Neural crest cell (in vitro differentiated cells): ENCODE measurements at regions not wholly inside any gene's neighbourhood (a gene's known extent, or its start where the extent isn't known, plus 50 kb on each side); places are given as distances from the start of the nearest gene placed in this dataset.

Experiments
- DNase-seq: peaks from one replicate; pipeline ENCODE4 v3.0.0; 2021; ENCODE audit warnings: low read depth, mixed read lengths, low spot score
- H3K27ac Mint-ChIP-seq: one replicate; pipeline ENCODE4 v1.8.0; 2021; ENCODE audit warnings: mild to moderate bottlenecking, mixed read lengths; ENCODE audit not compliant: unreplicated experiment
- H3K27me3 Mint-ChIP-seq: 2 replicates; pipeline ENCODE4 v1.8.0; 2021; ENCODE audit warnings: low read depth, mild to moderate bottlenecking, mixed read lengths
- H3K36me3 Mint-ChIP-seq: 2 replicates; pipeline ENCODE4 v1.8.0; 2021; ENCODE audit warnings: low read depth, mild to moderate bottlenecking, mixed read lengths
- H3K4me1 Mint-ChIP-seq: 2 replicates; pipeline ENCODE4 v1.8.0; 2021; ENCODE audit warnings: mixed read lengths
- H3K4me3 Mint-ChIP-seq: one replicate; pipeline ENCODE4 v1.8.0; 2021; ENCODE audit warnings: mild to moderate bottlenecking, mixed read lengths
- H3K9me3 Mint-ChIP-seq: 2 replicates; pipeline ENCODE4 v1.8.0; 2021; ENCODE audit warnings: mixed read lengths
- CTCF ChIP-seq: fragments of 200-600 bp; sonication (generic); conservative IDR thresholded peaks from 2 replicates; pipeline ENCODE4 v1.5.0; 2021; ENCODE audit warnings: antibody characterized with exemption, mild to moderate bottlenecking

GRCh38 chr6:45772886-45773495 is 242.7 kb downstream of the CLIC5 start:
- Mint-ChIP-seq H3K27ac (no peak overlapping the region), H3K9me3 (peaks cover 6% of the 10 kb centered on the region), H3K36me3 (no peaks in the 10 kb centered on the region), H3K27me3 (no peaks in the 10 kb centered on the region), H3K4me1 (no peaks in the 10 kb centered on the region), H3K4me3 (no peak overlapping the region)
- TF ChIP-seq CTCF, result no peak
- no peak for DNase-seq

- peaks cover 7% of the 10 kb centered on the region for H3K9me3 Mint-ChIP-seq
- DNase-seq, result no peak
- no peak for TF ChIP-seq CTCF
- H3K27ac Mint-ChIP-seq, result no peak overlapping the region
- H3K27me3 Mint-ChIP-seq, result no peaks in the 10 kb centered on the region
- no peaks in the 10 kb centered on the region for H3K4me1 Mint-ChIP-seq
- H3K36me3 Mint-ChIP-seq, result peaks cover 3% of the 10 kb centered on the region
- H3K4me3 Mint-ChIP-seq, result no peak overlapping the region
Observed at GRCh38 chr6:45772051-45772450, 243.6 kb downstream of the CLIC5 start.

DNA sequence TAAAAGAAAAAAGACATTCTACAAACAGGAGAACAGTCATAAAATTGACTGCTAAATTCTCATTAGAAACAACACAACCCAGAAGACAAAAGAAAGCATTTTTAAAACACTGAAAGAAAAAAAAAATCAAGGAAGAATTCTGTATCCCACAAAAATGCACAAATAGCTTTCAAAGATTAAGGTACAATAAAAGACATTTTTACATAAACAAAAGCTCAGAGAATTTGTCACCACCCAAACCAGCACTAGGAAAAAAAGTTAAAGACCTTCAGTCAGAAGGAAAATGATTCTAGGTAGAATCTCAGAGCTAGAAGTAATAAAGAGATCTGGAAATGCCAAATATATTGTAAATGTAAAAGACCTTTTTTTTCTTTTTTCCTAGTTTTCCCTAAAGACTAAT is 252.4 kb downstream of the CLIC5 start:
- Mint-ChIP-seq H3K27ac (no peak overlapping the region), H3K4me3 (no peak overlapping the region), H3K36me3 (peaks cover 3% of the 10 kb centered on the region), H3K9me3 (peaks cover 22% of the 10 kb centered on the region), H3K27me3 (no peaks in the 10 kb centered on the region), H3K4me1 (no peaks in the 10 kb centered on the region)
- no peak for DNase-seq
- no peak for TF ChIP-seq CTCF

DNA sequence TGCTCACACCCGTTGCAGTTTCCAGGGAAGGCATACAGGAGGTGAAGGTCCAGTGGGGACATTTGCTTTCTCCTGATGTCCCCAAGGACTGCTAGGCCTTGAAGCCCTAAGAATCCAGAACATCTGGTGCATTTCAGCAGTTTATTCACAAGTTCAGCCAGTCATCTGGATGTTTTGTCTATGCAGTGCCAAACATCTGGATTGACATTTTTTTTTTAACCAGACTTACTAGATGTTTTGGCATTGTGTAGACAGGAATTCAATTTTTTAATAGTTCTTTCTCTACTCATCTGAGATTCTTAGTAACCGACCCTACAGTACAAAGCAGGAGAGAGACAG is 256.2 kb downstream of the CLIC5 start:
- no peak for DNase-seq
- no peak for TF ChIP-seq CTCF
- H3K36me3 Mint-ChIP-seq, result no peaks in the 10 kb centered on the region
- no peak overlapping the region for H3K4me3 Mint-ChIP-seq
- no peaks in the 10 kb centered on the region for H3K27me3 Mint-ChIP-seq
- peaks cover 6% of the 10 kb centered on the region for H3K9me3 Mint-ChIP-seq
- no peak overlapping the region for H3K27ac Mint-ChIP-seq
- H3K4me1 Mint-ChIP-seq, result no peaks in the 10 kb centered on the region

GRCh38 chr6:45758787-45759471 is 256.7 kb downstream of the CLIC5 start:
- no peak for TF ChIP-seq CTCF
- no peaks in the 10 kb centered on the region for H3K36me3 Mint-ChIP-seq
- H3K27me3 Mint-ChIP-seq, result no peaks in the 10 kb centered on the region
- peaks cover 6% of the 10 kb centered on the region for H3K9me3 Mint-ChIP-seq
- no peak overlapping the region for H3K27ac Mint-ChIP-seq
- no peaks in the 10 kb centered on the region for H3K4me1 Mint-ChIP-seq
- DNase-seq, result no peak
- no peak overlapping the region for H3K4me3 Mint-ChIP-seq
